H9 (cell line): ENCODE measurements at regions not wholly inside any gene's neighbourhood (a gene's known extent, or its start where the extent isn't known, plus 50 kb on each side); places are given as distances from the start of the nearest gene placed in this dataset.

Experiments used
- DNase-seq: peaks from one replicate; pipeline ENCODE4 v3.0.0-alpha.2; 2017
- H2AFZ ChIP-seq: one replicate; pipeline ENCODE4 v1.6.1; 2013; ENCODE audit warnings: mild to moderate bottlenecking, low read length, control low read depth, moderate library complexity
- H2AK5ac ChIP-seq: 2 replicates; pipeline ENCODE4 v1.6.1; 2013; ENCODE audit warnings: low read length, control low read depth, mixed read lengths; ENCODE audit not compliant: insufficient read length
- H2BK120ac ChIP-seq: one replicate; pipeline ENCODE4 v1.6.1; 2013; ENCODE audit warnings: low read depth, mild to moderate bottlenecking, low read length, control low read depth, inconsistent platforms; ENCODE audit not compliant: poor library complexity, severe bottlenecking
- H2BK12ac ChIP-seq: 2 replicates; pipeline ENCODE4 v1.6.1; 2013; ENCODE audit warnings: low read length, control low read depth, mixed read lengths, low read depth; ENCODE audit not compliant: insufficient read length
- H2BK15ac ChIP-seq: 2 replicates; pipeline ENCODE4 v1.6.1; 2013; ENCODE audit warnings: low read depth, low read length, control low read depth
- H2BK20ac ChIP-seq: one replicate; pipeline ENCODE4 v1.6.1; 2013; ENCODE audit warnings: low read depth, mild to moderate bottlenecking, low read length, control low read depth, inconsistent platforms; ENCODE audit not compliant: poor library complexity, severe bottlenecking
- H2BK5ac ChIP-seq: 2 replicates; pipeline ENCODE4 v1.6.1; 2013; ENCODE audit warnings: low read length, control low read depth, mixed read lengths; ENCODE audit not compliant: insufficient read length
- H3K14ac ChIP-seq: 2 replicates; pipeline ENCODE4 v1.6.1; 2013; ENCODE audit warnings: low read length, control low read depth; ENCODE audit not compliant: insufficient read depth
- H3K18ac ChIP-seq: 2 replicates; pipeline ENCODE4 v1.6.1; 2013; ENCODE audit warnings: low read depth, mild to moderate bottlenecking, mixed read lengths, low read length, control low read depth; ENCODE audit not compliant: insufficient read length
- H3K23ac ChIP-seq: 2 replicates; pipeline ENCODE4 v1.6.1; 2013; ENCODE audit warnings: low read length, control low read depth, mixed read lengths, low read depth; ENCODE audit not compliant: insufficient read length
- H3K23me2 ChIP-seq: 2 replicates; pipeline ENCODE4 v1.6.1; 2013; ENCODE audit warnings: low read depth, mild to moderate bottlenecking, mixed read lengths, low read length, control low read depth; ENCODE audit not compliant: insufficient read length, poor library complexity, severe bottlenecking
- H3K27ac ChIP-seq: 2 replicates; pipeline ENCODE4 v1.5.1; 2013; ENCODE audit warnings: low read length, control low read depth, mixed read lengths, low read depth; ENCODE audit not compliant: insufficient read length
- H3K27me3 ChIP-seq: 2 replicates; pipeline ENCODE4 v1.6.1; 2013; ENCODE audit warnings: low read length, control low read depth, inconsistent platforms; ENCODE audit not compliant: insufficient read depth
- H3K4ac ChIP-seq: 2 replicates; pipeline ENCODE4 v1.6.1; 2013; ENCODE audit warnings: low read depth, mild to moderate bottlenecking, control low read depth, inconsistent platforms, low read length, moderate library complexity
- H3K4me1 ChIP-seq: 2 replicates; pipeline ENCODE4 v1.6.1; 2013; ENCODE audit warnings: low read length, control low read depth, inconsistent platforms; ENCODE audit not compliant: insufficient read depth
- H3K4me2 ChIP-seq: 2 replicates; pipeline ENCODE4 v1.6.1; 2013; ENCODE audit warnings: low read length, control low read depth, mixed read lengths; ENCODE audit not compliant: insufficient read length, insufficient read depth
- H3K56ac ChIP-seq: 2 replicates; pipeline ENCODE4 v1.6.1; 2013; ENCODE audit warnings: low read depth, mild to moderate bottlenecking, mixed read lengths, low read length, control low read depth; ENCODE audit not compliant: insufficient read length
- H3K79me1 ChIP-seq: 2 replicates; pipeline ENCODE4 v1.6.1; 2013; ENCODE audit warnings: low read depth, mild to moderate bottlenecking, moderate library complexity, low read length, control low read depth, inconsistent platforms; ENCODE audit not compliant: insufficient read depth, poor library complexity, severe bottlenecking
- H3K79me2 ChIP-seq: 2 replicates; pipeline ENCODE4 v1.6.1; 2013; ENCODE audit warnings: low read length, control low read depth, inconsistent platforms; ENCODE audit not compliant: insufficient read depth
- H3K9ac ChIP-seq: 2 replicates; pipeline ENCODE4 v1.6.1; 2013; ENCODE audit warnings: low read length, control low read depth, mixed read lengths; ENCODE audit not compliant: insufficient read length; ENCODE audit errors: extremely low read depth
- H3K9me3 ChIP-seq: one replicate; pipeline ENCODE4 v1.6.1; 2013; ENCODE audit warnings: low read depth, low read length, inconsistent platforms; ENCODE audit not compliant: control insufficient read depth
- H3T11ph ChIP-seq: one replicate; pipeline ENCODE4 v1.6.1; 2013; ENCODE audit warnings: mild to moderate bottlenecking, low read length, control low read depth, inconsistent platforms
- H4K20me1 ChIP-seq: one replicate; pipeline ENCODE4 v1.6.1; 2013; ENCODE audit not compliant: control insufficient read depth, insufficient read length, insufficient read depth
- H4K5ac ChIP-seq: 2 replicates; pipeline ENCODE4 v1.6.1; 2013; ENCODE audit warnings: low read depth, mild to moderate bottlenecking, mixed read lengths, low read length, control low read depth; ENCODE audit not compliant: insufficient read length
- H4K8ac ChIP-seq: replicated peaks from 2 replicates; pipeline ENCODE4 v1.6.1; 2013; ENCODE audit warnings: low read length, control low read depth, mixed read lengths, low read depth; ENCODE audit not compliant: insufficient read length
- H4K91ac ChIP-seq: 2 replicates; pipeline ENCODE4 v1.6.1; 2013; ENCODE audit warnings: low read depth, mild to moderate bottlenecking, moderate library complexity, mixed read lengths, low read length, control low read depth; ENCODE audit not compliant: insufficient read length
- H3K27ac Mint-ChIP-seq, 3 experiments: 2 replicates in 2 of 3; 3 replicates in 1 of 3; pipeline ENCODE4 v1.8.0; 2020 to 2021; ENCODE audit warnings: mixed read lengths in 3 of 3, mild to moderate bottlenecking in 1 of 3, moderate library complexity in 1 of 3
- H3K27me3 Mint-ChIP-seq: 2 replicates; pipeline ENCODE4 v1.8.0; 2021; ENCODE audit warnings: low read depth, mild to moderate bottlenecking, moderate library complexity, mixed read lengths
- H3K36me3 Mint-ChIP-seq, 3 experiments: 2 replicates in 2 of 3; 3 replicates in 1 of 3; pipeline ENCODE4 v1.8.0; 2020 to 2021; ENCODE audit warnings: low read depth in 3 of 3, mixed read lengths in 3 of 3; ENCODE audit not compliant: insufficient read depth in 1 of 3
- H3K4me1 Mint-ChIP-seq, 2 experiments: 2 replicates each; pipeline ENCODE4 v1.8.0; 2020; ENCODE audit warnings: mixed read lengths in 2 of 2
- H3K4me3 Mint-ChIP-seq, 2 experiments: 2 replicates in 1 of 2; 3 replicates in 1 of 2; pipeline ENCODE4 v1.8.0; 2020 to 2021; ENCODE audit warnings: mild to moderate bottlenecking in 2 of 2, mixed read lengths in 2 of 2, moderate library complexity in 1 of 2
- H3K9me3 Mint-ChIP-seq, 2 experiments: 2 replicates in 1 of 2; 3 replicates in 1 of 2; pipeline ENCODE4 v1.8.0; 2020; ENCODE audit warnings: mild to moderate bottlenecking in 2 of 2, mixed read lengths in 2 of 2, moderate library complexity in 1 of 2
- WGBS: extraction: QIAGEN DNeasy Blood & Tissue Kit; methylation state at CpG from one replicate; pipeline ENCODE4 v1.1.7; 2013; ENCODE audit warnings: missing lambda C conversion rate, low lambda C conversion rate, mixed read lengths; ENCODE audit not compliant: insufficient read length; ENCODE audit errors: extremely low coverage; 5-methylcytosine and 5-hydroxymethylcytosine counted together
- TF ChIP-seq, protein P1 (sequence below): fragments of 200-600 bp; sonication (generic); conservative IDR thresholded peaks from 3 replicates; pipeline ENCODE4 v1.8.0; 2021; ENCODE audit warnings: antibody characterized with exemption, mild to moderate bottlenecking

DNA sequence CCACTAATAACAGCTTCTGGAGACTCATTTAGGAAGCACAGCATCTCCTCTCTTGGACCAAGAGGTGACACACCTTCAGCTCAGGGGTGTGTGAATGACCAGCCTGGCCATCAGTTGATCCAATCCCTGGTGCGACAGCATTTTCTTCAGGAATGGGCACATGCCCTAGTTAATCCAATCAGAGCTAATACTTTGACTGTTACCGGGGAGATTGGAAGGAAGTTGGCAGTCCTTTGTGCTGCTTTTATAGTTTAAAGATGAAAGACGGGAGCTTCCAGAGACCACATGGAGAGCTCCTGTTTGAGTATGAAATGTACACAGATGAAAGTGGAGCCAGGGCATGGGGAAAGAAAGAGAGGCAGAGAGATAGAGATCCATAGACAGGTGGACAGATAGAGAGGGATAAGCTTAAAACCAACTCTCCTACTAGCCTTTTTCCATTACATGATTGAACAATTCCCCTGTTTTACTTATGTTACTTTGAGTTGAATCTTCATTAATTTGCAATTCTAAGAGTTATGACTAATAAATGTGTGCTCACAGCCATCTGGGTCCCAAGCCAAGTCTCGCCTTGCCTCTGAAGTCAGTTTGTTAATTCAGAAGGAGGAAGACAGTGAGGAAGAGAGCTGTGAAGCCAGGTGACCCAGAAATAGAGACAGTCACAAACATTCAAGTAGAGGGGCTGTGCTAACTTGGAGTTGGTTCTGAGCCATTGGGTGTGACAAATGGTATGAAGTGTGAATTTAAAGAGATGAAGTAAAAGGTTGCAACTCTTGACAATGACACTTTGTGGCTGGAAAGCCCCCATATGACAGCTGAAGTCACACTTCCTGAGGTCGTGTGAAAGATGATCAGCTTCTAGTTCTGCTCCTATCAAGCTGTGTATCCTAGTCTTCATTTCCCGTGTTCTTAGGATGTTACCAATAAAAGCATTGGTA is 120.0 kb upstream of the GOT2 start:
- H3K79me1 ChIP-seq = no peaks in the 10 kb centered on the region
- no peak overlapping the region for H3K27ac Mint-ChIP-seq
- peaks cover 6 to 8% (median 8%) of the 10 kb centered on the region in 3 experiments for H3K36me3 Mint-ChIP-seq
- H4K5ac ChIP-seq = no peak overlapping the region
- no peak overlapping the region for H2AK5ac ChIP-seq
- no peaks in the 10 kb centered on the region for H3K9me3 ChIP-seq
- H3K4me1 Mint-ChIP-seq = peaks cover 12 to 22% of the 10 kb centered on the region in 2 experiments; a peak in 3 of 4 replicates
- no peak overlapping the region for H2AFZ ChIP-seq
- peaks cover 2% of the 10 kb centered on the region; the same call in 1 of the 2 replicates for H3K4me1 ChIP-seq
- TF ChIP-seq, protein P1, sequence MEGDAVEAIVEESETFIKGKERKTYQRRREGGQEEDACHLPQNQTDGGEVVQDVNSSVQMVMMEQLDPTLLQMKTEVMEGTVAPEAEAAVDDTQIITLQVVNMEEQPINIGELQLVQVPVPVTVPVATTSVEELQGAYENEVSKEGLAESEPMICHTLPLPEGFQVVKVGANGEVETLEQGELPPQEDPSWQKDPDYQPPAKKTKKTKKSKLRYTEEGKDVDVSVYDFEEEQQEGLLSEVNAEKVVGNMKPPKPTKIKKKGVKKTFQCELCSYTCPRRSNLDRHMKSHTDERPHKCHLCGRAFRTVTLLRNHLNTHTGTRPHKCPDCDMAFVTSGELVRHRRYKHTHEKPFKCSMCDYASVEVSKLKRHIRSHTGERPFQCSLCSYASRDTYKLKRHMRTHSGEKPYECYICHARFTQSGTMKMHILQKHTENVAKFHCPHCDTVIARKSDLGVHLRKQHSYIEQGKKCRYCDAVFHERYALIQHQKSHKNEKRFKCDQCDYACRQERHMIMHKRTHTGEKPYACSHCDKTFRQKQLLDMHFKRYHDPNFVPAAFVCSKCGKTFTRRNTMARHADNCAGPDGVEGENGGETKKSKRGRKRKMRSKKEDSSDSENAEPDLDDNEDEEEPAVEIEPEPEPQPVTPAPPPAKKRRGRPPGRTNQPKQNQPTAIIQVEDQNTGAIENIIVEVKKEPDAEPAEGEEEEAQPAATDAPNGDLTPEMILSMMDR = no peak
- H3K9ac ChIP-seq = no peak overlapping the region
- no peak overlapping the region for H3K4ac ChIP-seq
- no peak overlapping the region for H2BK5ac ChIP-seq
- H2BK15ac ChIP-seq = no peak overlapping the region
- no peak for DNase-seq
- no peak overlapping the region for H4K8ac ChIP-seq
- no peaks in the 10 kb centered on the region for H3K79me2 ChIP-seq
- H2BK120ac ChIP-seq = no peak overlapping the region
- H3K9me3 Mint-ChIP-seq = peaks cover 5 to 7% of the 10 kb centered on the region in 2 experiments
- no CpG with 5 or more reads among the region's 6 CpGs for WGBS
- no peak overlapping the region for H3T11ph ChIP-seq
- no peaks in the 10 kb centered on the region for H3K27me3 Mint-ChIP-seq
- no peaks in the 10 kb centered on the region for H3K27me3 ChIP-seq
- H3K18ac ChIP-seq = no peak overlapping the region
- no peak overlapping the region for H3K27ac ChIP-seq
- no peaks in the 10 kb centered on the region for H4K20me1 ChIP-seq
- H2BK20ac ChIP-seq = no peak overlapping the region
- H3K14ac ChIP-seq = no peak overlapping the region
- H3K23me2 ChIP-seq = no peaks in the 10 kb centered on the region
- no peak overlapping the region for H2BK12ac ChIP-seq
- H4K91ac ChIP-seq = no peak overlapping the region
- no peak overlapping the region for H3K4me2 ChIP-seq
- no peak overlapping the region for H3K56ac ChIP-seq
- no peak overlapping the region for H3K23ac ChIP-seq
- H3K4me3 Mint-ChIP-seq = no peak overlapping the region
